Mucosa of rectum (tissue), 2 donors: ENCODE measurements at regions not wholly inside any gene's neighbourhood (a gene's known extent, or its start where the extent isn't known, plus 50 kb on each side); places are given as distances from the start of the nearest gene placed in this dataset.

Source experiments
- H3K27ac ChIP-seq, 2 donors: one replicate each; pipeline ENCODE4 v1.7.0; 2013; ENCODE audit warnings: inconsistent platforms in 2 of 2, low read depth in 2 of 2, low read length in 2 of 2
- H3K27me3 ChIP-seq, 2 donors: one replicate each; pipeline ENCODE4 v1.7.0; 2013; ENCODE audit warnings: low read length in 2 of 2; ENCODE audit not compliant: control insufficient read depth in 2 of 2, insufficient read depth in 2 of 2
- H3K36me3 ChIP-seq, 2 donors: one replicate each; pipeline ENCODE4 v1.7.0; 2013; ENCODE audit warnings: low read length in 2 of 2; ENCODE audit not compliant: control insufficient read depth in 2 of 2, insufficient read depth in 2 of 2
- H3K4me1 ChIP-seq, 2 donors: one replicate each; pipeline ENCODE4 v1.7.0; 2013; ENCODE audit warnings: low read length in 2 of 2, mild to moderate bottlenecking in 1 of 2; ENCODE audit not compliant: control insufficient read depth in 2 of 2, insufficient read depth in 2 of 2
- H3K4me3 ChIP-seq, 2 donors: one replicate each; pipeline ENCODE4 v1.7.0; 2013; ENCODE audit warnings: low read length in 2 of 2
- H3K9ac ChIP-seq, 2 donors: one replicate each; pipeline ENCODE4 v1.7.0; 2013; ENCODE audit warnings: low read length in 2 of 2, low read depth in 1 of 2, mild to moderate bottlenecking in 1 of 2
- H3K9me3 ChIP-seq, 2 donors: one replicate each; pipeline ENCODE4 v1.7.0; 2013; ENCODE audit warnings: low read length in 2 of 2; ENCODE audit not compliant: control insufficient read depth in 2 of 2
- donor health status: healthy.
- donor health status: Normal muscosa, but diverticular disease.

GRCh38 chr2:146952696-146953095 is 892.1 kb upstream of the ACVR2A start:
- Histone ChIP-seq H3K9me3 (no peaks in the 10 kb centered on the region), H3K27ac (no peak overlapping the region), H3K9ac (no peak overlapping the region), H3K4me3 (no peak overlapping the region), H3K4me1 (no peaks in the 10 kb centered on the region), H3K27me3 (no peaks in the 10 kb centered on the region), H3K36me3 (no peaks in the 10 kb centered on the region)

- no peaks in the 10 kb centered on the region for H3K4me1 ChIP-seq
- H3K27ac ChIP-seq: no peak overlapping the region
These were observed 893.9 kb upstream of the ACVR2A start for GRCh38 chr2:146950911-146951310.

GRCh38 chr2:146950361-146950760 is 894.5 kb upstream of the ACVR2A start:
- H3K4me1 ChIP-seq: no peaks in the 10 kb centered on the region
- H3K9ac ChIP-seq: no peak overlapping the region
- no peaks in the 10 kb centered on the region for H3K27me3 ChIP-seq
- H3K4me3 ChIP-seq: no peak overlapping the region
- H3K27ac ChIP-seq: no peak overlapping the region
- H3K9me3 ChIP-seq: no peaks in the 10 kb centered on the region
- no peaks in the 10 kb centered on the region for H3K36me3 ChIP-seq

More at GRCh38 chr2:146950911-146951310, 893.9 kb upstream of the ACVR2A start:
- no peak overlapping the region for H3K9ac ChIP-seq
- H3K4me3 ChIP-seq: no peak overlapping the region
- no peaks in the 10 kb centered on the region for H3K36me3 ChIP-seq
- no peaks in the 10 kb centered on the region for H3K27me3 ChIP-seq
- no peaks in the 10 kb centered on the region for H3K9me3 ChIP-seq

GRCh38 chr2:146949400-146949799 is 895.4 kb upstream of the ACVR2A start:
- Histone ChIP-seq H3K27me3 (no peaks in the 10 kb centered on the region), H3K4me3 (no peak overlapping the region), H3K9ac (no peak overlapping the region), H3K27ac (no peak overlapping the region), H3K4me1 (no peaks in the 10 kb centered on the region), H3K36me3 (no peaks in the 10 kb centered on the region), H3K9me3 (no peaks in the 10 kb centered on the region)

- Histone ChIP-seq H3K4me3 (no peak overlapping the region), H3K36me3 (no peaks in the 10 kb centered on the region), H3K9ac (no peak overlapping the region), H3K27me3 (no peaks in the 10 kb centered on the region), H3K27ac (no peak overlapping the region), H3K4me1 (no peaks in the 10 kb centered on the region), H3K9me3 (no peaks in the 10 kb centered on the region)
These were observed 900.2 kb upstream of the ACVR2A start for GRCh38 chr2:146944601-146945000.

GRCh38 chr2:146939991-146940685 is 904.7 kb upstream of the ACVR2A start:
- Histone ChIP-seq H3K4me3 (no peak overlapping the region), H3K27ac (no peak overlapping the region), H3K9me3 (no peaks in the 10 kb centered on the region), H3K27me3 (no peaks in the 10 kb centered on the region), H3K4me1 (no peaks in the 10 kb centered on the region), H3K36me3 (no peaks in the 10 kb centered on the region), H3K9ac (no peak overlapping the region)

GRCh38 chr2:146934921-146935320 is 909.9 kb upstream of the ACVR2A start:
- Histone ChIP-seq H3K9me3 (no peaks in the 10 kb centered on the region), H3K4me1 (no peaks in the 10 kb centered on the region), H3K27me3 (no peaks in the 10 kb centered on the region), H3K9ac (no peak overlapping the region), H3K4me3 (no peak overlapping the region), H3K36me3 (no peaks in the 10 kb centered on the region), H3K27ac (no peak overlapping the region)

- H3K27ac ChIP-seq: no peak overlapping the region
- no peaks in the 10 kb centered on the region for H3K4me1 ChIP-seq
- no peaks in the 10 kb centered on the region for H3K27me3 ChIP-seq
- H3K9ac ChIP-seq: no peak overlapping the region
- no peak overlapping the region for H3K4me3 ChIP-seq
- H3K36me3 ChIP-seq: no peaks in the 10 kb centered on the region
- H3K9me3 ChIP-seq: no peaks in the 10 kb centered on the region
These were observed 913.7 kb upstream of the ACVR2A start for GRCh38 chr2:146931109-146931508.

GRCh38 chr2:146927080-146927711 is 917.6 kb upstream of the ACVR2A start:
- Histone ChIP-seq H3K9ac (no peak overlapping the region), H3K4me1 (no peaks in the 10 kb centered on the region), H3K27ac (no peak overlapping the region), H3K4me3 (no peak overlapping the region), H3K9me3 (no peaks in the 10 kb centered on the region), H3K27me3 (no peaks in the 10 kb centered on the region), H3K36me3 (no peaks in the 10 kb centered on the region)

GRCh38 chr2:146918280-146918679 is 926.5 kb upstream of the ACVR2A start:
- Histone ChIP-seq H3K4me3 (no peak overlapping the region), H3K27me3 (no peaks in the 10 kb centered on the region), H3K36me3 (no peaks in the 10 kb centered on the region), H3K9me3 (no peaks in the 10 kb centered on the region), H3K4me1 (peaks cover 0 to 3% of the 10 kb centered on the region in 2 donors), H3K9ac (no peak overlapping the region), H3K27ac (no peak overlapping the region)
